NCI-H1092 (cell line): ENCODE measurements at regions not wholly inside any gene's neighbourhood (a gene's known extent, or its start where the extent isn't known, plus 50 kb on each side); places are given as distances from the start of the nearest gene placed in this dataset.
A peak's percentile ranks its signal among the peaks of the same experiment; 100 is the strongest.

Source experiments
- DNase-seq: peaks from one replicate; lab custom pipeline; 2025; lab: John Stamatoyannopoulos, UW

DNA sequence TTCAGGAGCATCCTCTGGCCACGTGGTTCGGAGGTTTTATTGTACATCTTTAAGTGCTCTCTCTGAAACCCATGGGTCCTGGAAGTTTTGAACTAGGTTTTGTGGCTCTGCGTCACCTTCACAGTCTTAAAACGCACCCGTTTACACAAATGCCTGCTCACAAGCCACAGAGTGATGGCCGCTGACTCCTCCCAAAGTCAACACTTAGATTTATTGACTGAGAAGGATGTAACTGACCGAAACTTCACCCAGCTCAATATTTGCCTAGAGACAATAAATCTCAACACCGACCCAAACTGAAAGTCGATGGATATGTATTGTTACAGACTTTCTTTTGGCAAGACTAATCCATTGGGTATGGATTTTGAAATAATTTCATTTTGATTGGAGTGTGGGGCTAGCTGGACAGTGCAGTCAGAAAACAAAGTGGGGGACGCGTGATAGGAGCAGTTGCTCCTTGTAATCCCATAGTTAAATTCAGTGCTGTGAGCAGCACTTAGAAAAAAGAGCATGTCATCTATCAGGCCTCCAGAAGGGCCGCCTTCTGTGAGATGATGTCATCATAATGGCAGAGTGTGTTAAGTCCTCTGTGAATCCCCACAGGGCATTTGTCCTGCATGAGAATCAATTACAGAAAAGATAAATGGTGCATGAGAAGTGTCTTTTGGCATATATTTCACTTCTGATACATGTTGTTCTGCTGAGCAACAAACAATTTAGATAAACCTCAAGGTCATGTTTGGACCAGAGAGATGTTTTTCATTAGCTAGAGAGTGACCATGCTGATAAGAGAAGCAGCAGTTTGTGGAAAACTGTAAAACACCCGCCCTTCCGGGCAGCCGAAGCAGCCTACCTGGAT lies 183.7 kb downstream of the INO80D start:
- peak; percentile 8 for DNase-seq

DNA sequence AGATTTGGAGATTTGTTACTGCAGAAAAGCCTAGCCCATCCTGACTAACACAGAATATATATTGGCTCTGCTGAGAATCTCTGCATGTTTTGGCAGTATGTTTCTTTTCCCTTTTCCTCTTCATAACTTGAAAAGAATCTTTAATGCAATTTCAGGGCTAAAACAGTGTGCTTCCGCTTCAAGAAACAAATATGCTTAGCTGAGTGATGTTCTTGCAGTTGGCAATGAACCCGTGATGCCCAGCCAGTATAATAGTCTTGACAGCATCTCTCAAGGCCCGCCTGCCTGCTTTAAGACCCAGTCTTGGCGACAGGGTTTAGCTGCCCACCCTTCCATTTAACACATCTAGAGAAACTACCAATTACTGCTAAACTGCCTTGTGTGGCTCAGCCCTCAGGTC lies 184.5 kb downstream of the INO80D start:
- no peak for DNase-seq

DNA sequence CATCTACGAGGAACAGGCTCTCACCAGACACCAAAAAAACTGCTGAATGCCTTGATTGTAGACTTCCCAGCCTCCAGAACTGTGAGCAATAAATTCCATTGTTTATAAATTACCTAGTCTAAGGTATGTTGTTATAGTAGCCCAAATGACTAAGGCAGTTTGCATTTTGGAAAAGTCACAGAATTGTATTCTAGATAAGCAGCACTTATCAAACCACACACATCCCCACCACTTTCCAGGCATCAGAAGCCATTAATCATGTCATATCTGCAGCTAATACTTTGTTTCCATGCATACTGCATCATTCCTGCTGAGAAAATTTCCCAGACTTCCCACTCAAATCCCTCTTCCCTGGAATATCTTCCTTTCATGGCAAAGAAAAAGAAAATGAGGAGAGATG lies 187.2 kb downstream of the INO80D start:
- DNase-seq: no peak

DNA sequence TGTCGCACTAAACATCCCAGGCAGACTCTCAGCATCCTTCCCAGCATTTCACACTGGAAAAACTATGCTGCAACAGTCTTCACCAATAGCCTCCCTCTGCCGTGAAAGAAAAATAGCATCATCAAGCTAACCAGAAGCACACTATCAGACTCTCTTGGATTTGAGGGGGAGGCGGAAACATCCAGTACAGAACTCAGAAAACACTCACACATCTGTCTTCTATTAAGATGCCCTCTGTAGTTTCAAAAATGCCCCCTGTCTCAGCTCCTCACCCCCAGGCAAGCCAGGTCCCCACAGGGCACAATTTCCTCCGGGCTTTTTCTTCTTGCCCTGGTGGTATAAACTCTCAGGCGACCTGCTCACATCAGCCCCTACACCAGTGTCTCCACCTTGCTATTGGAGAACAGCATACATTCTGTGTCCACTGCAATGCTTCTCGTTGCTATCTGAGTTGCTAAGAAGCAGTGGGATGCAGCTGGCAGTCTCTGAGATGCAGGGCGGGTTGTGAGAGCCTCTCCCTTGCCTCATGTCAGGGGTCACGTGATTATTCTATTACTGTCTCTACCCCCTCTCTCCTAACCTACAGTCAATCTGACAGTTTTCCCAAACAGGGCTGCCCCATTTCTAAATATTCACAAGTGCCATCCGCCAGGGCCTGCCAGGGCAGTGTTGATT lies 189.9 kb downstream of the INO80D start:
- no peak for DNase-seq

DNA sequence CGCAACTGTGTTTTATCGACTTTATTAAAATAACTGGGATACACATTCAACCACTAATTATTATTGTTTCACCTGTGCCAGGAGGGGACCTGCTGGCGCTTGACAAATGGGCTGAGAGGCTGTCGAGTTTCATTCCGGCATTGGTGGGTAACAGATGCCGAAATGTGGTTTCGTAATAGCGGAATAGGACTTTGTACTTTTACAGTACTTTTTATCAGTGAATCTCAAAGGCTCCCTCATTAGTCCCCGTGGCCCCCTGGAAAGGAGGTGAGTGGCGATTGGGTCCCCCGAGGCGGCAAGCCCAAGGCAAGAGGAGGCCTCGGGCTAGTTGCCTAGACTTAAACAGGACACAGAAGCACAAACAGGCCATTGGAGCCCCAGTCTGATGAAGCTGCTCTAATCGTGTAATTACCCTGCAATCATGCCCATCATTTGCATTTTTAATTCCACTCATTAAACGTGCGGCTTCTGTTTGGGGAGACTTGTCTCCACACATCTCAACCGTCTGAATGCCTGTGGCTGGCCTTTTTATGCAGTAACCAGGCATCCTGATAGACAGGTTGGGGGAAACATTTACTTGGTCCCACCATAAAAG lies 193.2 kb downstream of the INO80D start:
- no peak for DNase-seq

DNA sequence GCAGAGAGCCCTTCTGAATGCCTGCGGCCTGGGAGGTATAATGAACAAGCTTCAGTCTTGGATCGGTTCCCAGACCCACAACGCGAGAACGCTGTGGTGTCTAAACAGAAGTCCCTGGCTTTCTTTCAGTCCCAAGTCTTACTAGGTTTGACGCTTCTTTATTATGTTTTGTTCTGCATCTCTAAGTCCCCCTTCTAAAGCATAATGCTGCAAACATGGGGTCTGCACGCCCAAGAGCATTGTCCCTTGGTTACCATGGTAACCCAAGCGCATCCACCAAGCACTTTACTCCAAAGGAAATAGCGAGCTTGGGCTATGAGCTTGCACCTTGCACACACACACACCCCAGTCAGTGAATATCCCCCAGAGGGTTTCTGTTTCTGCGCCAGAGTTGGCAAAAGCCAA lies 193.7 kb downstream of the INO80D start:
- DNase-seq: peak; percentile 83

DNA sequence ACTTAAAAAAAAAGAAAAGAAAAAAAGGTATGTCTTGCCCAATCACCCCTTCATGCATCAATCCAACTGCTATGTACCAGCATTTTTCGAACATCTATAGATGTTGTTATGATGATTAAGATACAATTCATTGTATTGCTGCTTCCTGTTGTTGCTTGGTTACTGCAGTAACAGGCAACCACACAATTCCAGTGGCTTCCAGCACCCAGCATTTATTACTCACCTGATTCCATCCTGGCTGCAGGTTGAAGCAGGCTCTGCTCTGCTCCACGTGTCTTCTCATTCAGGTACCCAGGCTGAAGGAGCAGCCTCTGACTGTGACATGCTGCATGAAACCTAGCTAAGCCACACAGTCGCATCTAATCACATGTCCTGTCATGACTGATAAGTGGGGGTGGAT lies 196.9 kb downstream of the INO80D start:
- DNase-seq: no peak

DNA sequence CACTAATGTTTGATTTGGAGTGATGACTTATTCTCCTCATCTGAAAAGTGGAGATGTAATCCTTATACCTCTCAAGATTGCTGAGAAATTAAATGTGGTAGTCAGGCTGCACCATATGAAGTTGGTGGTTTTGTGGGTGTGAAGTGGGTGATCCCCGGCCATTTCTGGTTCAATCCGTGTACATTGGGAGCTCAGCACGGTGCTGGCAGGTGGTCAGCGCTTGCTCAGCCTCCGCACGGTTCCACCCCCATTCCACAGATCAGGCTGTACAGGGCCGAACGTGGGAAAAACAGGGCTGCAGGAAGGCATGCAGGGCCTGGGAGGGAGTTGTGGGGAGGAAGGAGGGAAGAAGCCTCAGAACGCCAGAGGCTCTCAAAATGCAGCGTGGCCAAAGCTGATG lies 198.3 kb downstream of the INO80D start:
- DNase-seq: no peak

DNA sequence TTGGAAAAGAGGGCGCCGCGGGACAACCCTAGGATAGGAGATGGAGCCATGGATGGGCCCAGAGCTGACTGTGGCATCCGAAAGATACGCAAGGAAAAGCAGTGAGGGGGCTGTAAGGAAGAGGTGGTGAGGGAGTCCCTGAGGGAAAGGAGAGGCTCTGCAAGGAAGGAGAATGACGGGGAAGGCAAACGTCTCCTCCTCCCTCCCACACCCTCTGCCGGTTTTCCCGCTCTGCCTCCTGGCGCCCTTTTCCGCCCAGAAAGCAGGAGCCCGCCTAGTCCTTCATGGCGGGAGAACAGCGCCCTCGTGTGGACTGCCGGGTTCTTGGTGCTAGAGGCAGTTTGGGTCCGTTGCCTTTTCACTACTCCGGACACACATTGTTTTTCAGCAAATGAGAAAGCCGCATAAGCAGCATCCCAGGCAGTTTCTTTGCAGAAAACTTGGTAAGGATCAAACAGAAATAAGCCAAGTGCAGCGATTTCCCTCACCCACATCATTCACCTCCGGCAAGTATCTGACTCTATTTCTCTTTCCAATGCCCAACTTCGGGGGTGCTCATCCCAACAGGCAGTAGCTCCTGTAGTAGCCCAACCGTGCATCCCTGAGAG lies 200.4 kb downstream of the INO80D start:
- DNase-seq: no peak

DNA sequence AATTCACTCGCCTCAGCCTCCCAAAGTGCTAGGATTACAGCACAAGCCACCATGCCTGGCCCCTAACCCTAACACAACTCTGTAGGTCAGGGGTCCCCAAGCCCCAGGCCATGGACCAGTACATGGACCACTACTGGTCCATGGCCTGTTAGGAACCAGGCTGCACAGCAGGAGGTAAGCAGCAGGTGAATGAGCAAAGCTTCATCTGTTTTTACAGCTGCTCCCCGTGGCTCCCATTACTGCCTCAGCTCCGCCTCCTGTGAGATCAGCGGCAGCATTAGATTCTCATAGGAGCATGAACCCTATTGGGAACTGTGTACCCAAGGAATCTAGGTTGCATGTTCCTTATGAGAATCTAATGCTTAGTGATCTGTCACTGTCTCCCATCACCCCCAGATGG lies 201.7 kb downstream of the NRP2 start:
- DNase-seq: no peak

DNA sequence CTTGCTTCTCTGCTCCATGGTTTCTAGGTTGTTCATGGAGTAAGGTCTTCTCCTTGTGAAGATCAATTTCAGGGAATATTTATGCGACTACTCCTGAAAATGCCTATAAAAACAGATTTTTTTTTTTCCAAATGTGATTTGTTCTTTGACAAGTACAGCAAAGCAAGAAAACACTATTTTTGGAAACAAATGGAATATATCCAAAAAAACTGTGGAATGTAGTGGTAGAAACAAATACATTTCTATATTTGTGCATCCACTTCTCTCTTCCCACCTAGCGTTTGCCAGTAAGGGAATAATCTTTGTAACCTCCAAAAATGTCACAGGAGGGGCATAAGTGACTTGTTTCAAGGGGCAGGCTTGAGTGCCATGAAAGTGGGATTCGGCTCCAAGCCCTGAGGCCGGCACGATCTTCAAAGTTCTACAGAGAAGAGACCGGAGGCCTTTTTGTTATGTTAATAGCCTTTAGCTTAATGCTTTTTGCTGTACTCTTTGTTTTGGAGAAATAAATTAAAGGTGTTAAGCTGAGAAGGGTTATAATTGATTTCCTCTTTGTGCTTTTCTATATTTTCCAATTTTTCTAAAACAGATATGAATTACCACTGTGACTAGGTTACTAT lies 200.6 kb downstream of the NRP2 start:
- no peak for DNase-seq

DNA sequence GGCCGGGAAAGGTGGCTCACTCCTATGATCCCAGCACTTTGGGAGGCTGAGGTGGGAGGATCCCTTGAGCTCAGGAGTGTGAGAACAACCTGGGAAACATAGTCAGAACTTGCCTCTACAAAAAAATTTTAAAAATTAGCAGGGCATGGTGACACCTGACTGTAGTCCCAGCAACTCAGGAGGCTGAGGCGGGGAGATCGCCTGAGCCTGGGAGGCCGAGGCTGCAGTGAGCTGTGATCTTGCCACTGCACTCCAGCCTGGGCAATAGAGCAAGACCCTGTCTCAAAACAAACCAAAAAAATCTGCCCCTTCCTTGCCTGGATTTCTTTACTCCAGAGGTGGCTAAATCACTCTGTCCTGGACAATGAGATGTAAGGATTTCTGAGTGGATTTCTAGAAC lies 197.7 kb downstream of the NRP2 start:
- DNase-seq: no peak

DNA sequence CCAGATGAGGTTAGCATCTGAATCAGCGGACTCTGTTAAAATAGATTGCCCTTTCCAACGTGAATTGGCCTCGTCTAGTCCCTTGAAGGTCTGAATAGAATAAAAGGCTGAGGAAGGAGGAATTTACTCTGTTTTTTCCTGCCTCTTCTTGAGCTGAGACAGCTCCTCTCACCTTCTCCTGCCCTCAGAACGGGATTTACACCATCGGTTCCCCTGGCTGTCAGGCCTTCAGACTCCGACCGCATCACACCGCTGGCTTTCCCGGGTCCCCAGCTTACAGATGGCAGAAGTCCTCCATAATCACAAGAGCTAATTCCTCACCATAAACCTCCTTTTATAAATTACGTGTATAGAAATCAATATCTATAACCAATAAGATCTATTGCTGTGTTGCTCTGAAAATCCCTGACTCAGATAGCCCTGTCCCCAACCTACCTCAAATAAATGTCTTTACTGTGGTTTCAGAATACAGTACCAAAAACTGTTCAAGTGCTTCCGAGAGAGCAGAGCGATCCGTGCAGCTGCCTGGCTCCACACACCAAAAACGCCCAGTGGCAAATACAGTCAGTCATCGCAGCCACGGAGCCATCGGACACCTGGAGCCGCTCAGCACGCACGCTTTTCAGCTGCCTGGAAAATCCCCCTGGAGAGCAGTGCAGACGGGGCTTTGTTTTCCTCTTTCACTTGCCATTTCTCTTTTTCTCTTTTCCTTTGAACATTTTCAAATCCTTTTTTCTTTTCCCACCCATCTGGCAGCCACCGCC lies 196.9 kb downstream of the NRP2 start:
- peak; percentile 50 for DNase-seq

DNA sequence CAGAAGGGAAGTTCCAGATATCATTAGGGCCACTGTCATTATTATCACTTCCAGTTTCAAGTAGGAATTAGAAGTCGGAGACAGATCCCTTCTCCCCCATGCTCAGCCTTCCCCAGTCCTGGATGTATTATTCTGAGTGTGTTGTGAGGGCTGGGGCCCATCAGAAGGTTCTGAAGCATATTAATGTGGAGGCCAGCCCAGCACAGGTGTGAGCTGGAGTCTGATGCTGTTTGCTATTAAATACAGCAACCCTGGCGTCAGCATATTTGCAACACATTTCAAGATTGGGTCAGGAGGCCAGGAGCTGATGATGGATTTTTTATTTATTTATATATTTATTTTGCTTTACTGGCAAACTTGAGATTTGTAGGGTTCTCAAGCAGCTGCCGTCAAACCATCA lies 195.2 kb downstream of the NRP2 start:
- DNase-seq: no peak

DNA sequence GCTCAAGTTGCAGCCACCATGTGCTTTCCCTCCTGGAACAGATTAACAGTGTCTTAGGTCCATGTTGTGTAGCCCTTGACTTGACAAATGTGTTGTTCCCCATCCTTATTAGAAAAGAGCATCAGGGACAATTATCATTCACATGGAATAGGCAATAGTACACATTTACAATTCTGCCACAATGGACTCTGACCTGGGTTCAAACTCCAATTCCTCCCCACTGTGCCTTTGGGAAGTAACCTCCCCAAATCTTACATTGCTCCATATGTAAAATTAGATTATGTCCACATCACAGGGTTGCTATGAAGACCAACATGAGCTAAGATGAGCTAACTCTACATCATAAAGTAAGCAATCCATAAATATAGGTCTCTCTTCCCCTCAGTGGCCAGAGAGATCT lies 193.8 kb downstream of the NRP2 start:
- no peak for DNase-seq

DNA sequence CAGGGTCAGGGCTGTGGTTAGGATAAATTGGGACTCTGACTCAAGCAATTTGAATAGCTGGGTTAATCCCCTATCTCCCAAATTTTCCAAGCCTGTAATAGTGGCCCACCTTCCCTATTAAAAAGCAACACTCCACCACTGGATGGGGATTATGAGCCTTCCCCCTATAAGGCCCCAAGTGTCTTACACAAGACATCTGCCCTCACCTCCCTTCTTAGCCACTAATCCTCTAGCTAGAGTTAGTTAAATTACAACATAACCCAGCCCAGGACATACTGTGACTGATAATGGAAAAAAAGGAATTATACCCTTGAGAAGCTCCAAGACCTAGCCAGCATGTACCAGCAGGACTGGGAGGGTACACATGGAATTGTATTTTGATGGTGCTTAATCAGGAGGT lies 190.4 kb downstream of the NRP2 start:
- no peak for DNase-seq

DNA sequence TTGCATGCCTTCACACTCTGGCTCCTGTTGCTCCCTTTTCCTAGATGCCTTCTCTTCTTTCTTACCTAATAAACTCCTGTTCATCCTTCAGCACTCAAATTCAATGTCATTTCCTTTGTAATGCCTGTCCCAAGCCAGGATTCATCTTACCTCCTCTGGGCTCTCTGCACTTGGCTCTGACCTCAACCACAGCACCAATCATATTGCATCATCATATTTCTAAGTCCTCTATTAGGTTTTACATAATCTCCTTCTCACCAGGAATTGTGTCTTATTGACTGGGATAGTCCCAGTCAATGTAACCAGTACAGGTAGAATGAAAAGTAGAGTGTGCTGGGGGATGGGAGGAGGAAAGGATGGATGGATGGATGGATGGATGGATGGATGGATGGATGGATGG lies 187.1 kb downstream of the NRP2 start:
- DNase-seq: no peak

DNA sequence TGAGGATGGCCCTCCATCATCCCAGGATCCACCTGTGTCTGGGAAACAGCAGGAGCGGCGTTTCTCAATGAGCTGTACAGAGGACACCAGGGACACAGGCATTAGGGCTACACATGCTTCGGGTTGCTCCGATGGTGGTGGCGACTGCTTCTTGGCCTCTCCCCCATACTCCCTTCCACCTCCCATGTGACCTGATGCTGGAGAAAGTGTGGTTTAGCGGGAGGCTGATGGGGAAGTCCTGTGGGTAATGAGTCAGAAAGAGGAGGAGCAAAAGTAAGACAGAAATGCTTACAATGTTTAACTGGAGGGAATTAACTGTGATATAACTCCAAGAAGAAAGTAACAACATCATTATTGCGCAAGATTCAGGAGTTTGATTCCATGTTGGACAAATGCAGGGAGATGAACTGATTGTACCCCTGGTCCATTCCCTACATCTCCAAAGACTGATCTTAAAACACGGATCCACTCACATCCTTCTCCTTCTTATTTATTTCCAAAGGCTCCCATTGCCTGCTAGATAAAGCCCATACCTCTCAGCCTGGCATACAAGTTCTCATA lies 186.6 kb downstream of the NRP2 start:
- no peak for DNase-seq

DNA sequence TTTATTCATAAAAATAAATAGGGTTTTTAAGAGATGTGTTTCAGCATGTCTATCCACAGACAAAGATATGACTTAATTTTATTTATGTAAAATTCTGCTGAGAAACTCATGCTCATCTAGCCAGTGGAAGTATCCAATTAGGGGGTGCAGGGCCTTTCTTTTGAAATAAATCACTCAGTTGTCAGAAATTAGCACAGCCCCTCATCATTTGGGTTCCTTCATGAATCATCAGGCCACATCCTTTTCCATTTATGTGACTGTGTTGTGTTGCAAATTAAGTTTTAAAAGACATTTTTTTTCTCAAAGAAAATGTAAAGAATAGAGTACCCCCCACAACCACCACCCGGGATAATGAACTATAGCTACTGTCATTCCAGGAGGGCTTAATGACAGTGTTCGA lies 185.8 kb downstream of the NRP2 start:
- no peak for DNase-seq

DNA sequence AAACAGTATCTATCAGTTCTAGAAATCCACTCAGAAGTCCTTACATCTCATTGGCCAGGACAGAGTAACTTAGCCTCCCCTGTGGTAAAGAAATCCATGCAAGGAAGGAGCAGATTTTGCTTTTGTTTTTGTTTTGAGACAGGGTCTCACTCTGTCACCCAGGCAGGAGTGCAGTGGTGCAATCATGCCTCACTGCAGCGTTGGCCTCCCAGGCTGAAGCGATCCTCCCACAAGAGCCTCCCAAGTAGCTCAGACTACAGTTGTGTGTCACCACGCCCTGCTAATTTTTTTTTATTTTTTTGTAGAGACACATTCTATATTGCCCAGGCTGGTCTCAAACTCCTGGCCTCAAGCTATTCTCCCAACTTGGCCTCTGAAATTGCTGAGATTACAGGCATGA lies 185.1 kb downstream of the NRP2 start:
- no peak for DNase-seq

DNA sequence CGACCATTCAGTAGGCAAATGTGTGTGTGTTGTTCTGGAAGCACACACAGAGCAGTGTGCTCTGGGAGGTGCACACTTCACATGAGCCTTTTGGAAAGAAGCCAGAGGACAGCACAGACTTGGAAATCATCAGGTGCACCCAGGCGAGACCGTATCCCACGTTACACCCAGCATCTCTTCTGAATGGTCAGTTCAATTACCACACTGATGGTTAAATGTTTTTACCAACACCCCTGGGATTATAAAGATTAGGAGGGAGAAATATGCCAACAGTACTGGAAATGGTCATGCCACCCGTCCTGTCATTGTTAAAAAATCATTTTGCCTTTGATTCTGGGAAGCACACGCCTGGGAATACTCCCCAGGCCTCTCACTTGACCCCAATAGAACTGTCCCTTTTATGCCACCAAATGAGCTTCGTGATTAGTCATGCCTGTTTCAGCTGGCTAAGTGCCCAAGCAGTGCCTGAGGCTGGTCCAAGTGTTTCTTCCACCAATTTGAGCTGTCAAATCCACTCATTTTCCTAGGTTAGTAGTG lies 183.7 kb downstream of the NRP2 start:
- DNase-seq: peak; percentile 88
